Colonic mucosa (tissue), 4 donors: ENCODE measurements at regions not wholly inside any gene's neighbourhood (a gene's known extent, or its start where the extent isn't known, plus 50 kb on each side); places are given as distances from the start of the nearest gene placed in this dataset.

Source experiments
- DNase-seq: peaks from one replicate; pipeline ENCODE4 v3.0.0-alpha.2; 2020
- H3K27ac ChIP-seq: fragments of 200-600 bp; one replicate; pipeline ENCODE4 v1.8.0; 2021
- H3K27me3 ChIP-seq: fragments of 200-600 bp; one replicate; pipeline ENCODE4 v1.8.0; 2021
- H3K36me3 ChIP-seq: fragments of 200-600 bp; one replicate; pipeline ENCODE4 v1.8.0; 2021
- H3K4me1 ChIP-seq: fragments of 200-600 bp; one replicate; pipeline ENCODE4 v1.8.0; 2021; ENCODE audit warnings: mild to moderate bottlenecking
- H3K4me3 ChIP-seq: fragments of 200-600 bp; one replicate; pipeline ENCODE4 v1.8.0; 2021
- H3K9ac ChIP-seq, 2 donors: one replicate each; pipeline ENCODE4 v1.7.0; 2013; ENCODE audit warnings: control low read depth in 2 of 2, low read depth in 2 of 2, low read length in 2 of 2
- H3K9me3 ChIP-seq: fragments of 200-600 bp; one replicate; pipeline ENCODE4 v1.8.0; 2021
- CTCF ChIP-seq: fragments of 200-600 bp; IDR thresholded peaks from one replicate; pipeline ENCODE4 v1.8.0; 2022; ENCODE audit warnings: antibody characterized with exemption, mild to moderate bottlenecking
- intact Hi-C: fragments of 100-400 bp; cut with DNase I; formaldehyde crosslinking; loops from one replicate; pipeline ENCODE4 v1.14.1; 2022
- donor health status: healthy.
- donor health status: DM: no; HTN: no; CAD: no.
- donor health status: DM: no; HTN: no; CAD: no.

GRCh38 chr18:78774741-78775141 lies 204.9 kb upstream of the SALL3 start:
- H3K9me3 ChIP-seq = no peaks in the 10 kb centered on the region
- H3K27me3 ChIP-seq = no peaks in the 10 kb centered on the region
- no peak overlapping the region for H3K4me3 ChIP-seq
- no peak overlapping the region for H3K9ac ChIP-seq
- no peaks in the 10 kb centered on the region for H3K36me3 ChIP-seq
- intact Hi-C loops = no loop called here
- H3K4me1 ChIP-seq = no peaks in the 10 kb centered on the region
- no peak for DNase-seq
- no peak overlapping the region for H3K27ac ChIP-seq
- TF ChIP-seq CTCF = no peak

GRCh38 chr18:78776151-78776550 lies 203.5 kb upstream of the SALL3 start:
- Histone ChIP-seq H3K27ac (no peak overlapping the region), H3K9me3 (no peaks in the 10 kb centered on the region), H3K9ac (no peak overlapping the region), H3K36me3 (no peaks in the 10 kb centered on the region), H3K4me3 (no peak overlapping the region), H3K4me1 (no peaks in the 10 kb centered on the region), H3K27me3 (no peaks in the 10 kb centered on the region)
- TF ChIP-seq CTCF = no peak
- intact Hi-C loops = no loop called here
- no peak for DNase-seq

GRCh38 chr18:78776706-78777285 lies 202.8 kb upstream of the SALL3 start:
- no peak overlapping the region for H3K27ac ChIP-seq

GRCh38 chr18:78777992-78778391 lies 201.6 kb upstream of the SALL3 start:
- no peak for TF ChIP-seq CTCF
- intact Hi-C loops = no loop called here
- DNase-seq = no peak
- Histone ChIP-seq H3K27ac (no peak overlapping the region), H3K4me1 (no peaks in the 10 kb centered on the region), H3K4me3 (no peak overlapping the region), H3K36me3 (no peaks in the 10 kb centered on the region), H3K27me3 (no peaks in the 10 kb centered on the region), H3K9me3 (no peaks in the 10 kb centered on the region), H3K9ac (no peak overlapping the region)

More at GRCh38 chr18:78776706-78777285, 202.8 kb upstream of the SALL3 start:
- intact Hi-C loops = no loop called here
- no peaks in the 10 kb centered on the region for H3K4me1 ChIP-seq
- peak; percentile 41 for DNase-seq
- H3K27me3 ChIP-seq = no peaks in the 10 kb centered on the region
- no peak for TF ChIP-seq CTCF
- no peak overlapping the region for H3K9ac ChIP-seq
- no peak overlapping the region for H3K4me3 ChIP-seq
- H3K9me3 ChIP-seq = no peaks in the 10 kb centered on the region
- no peaks in the 10 kb centered on the region for H3K36me3 ChIP-seq

- Histone ChIP-seq H3K4me1 (no peaks in the 10 kb centered on the region), H3K9me3 (no peaks in the 10 kb centered on the region), H3K36me3 (no peaks in the 10 kb centered on the region), H3K9ac (no peak overlapping the region), H3K27me3 (no peaks in the 10 kb centered on the region), H3K4me3 (no peak overlapping the region), H3K27ac (no peak overlapping the region)
- intact Hi-C loops = no loop called here
- no peak for DNase-seq
- TF ChIP-seq CTCF = no peak
These were observed 201.0 kb upstream of the SALL3 start for GRCh38 chr18:78778651-78779050.
